Endothelial cell of umbilical vein (primary cell): ENCODE measurements at regions not wholly inside any gene's neighbourhood (a gene's known extent, or its start where the extent isn't known, plus 50 kb on each side); places are given as distances from the start of the nearest gene placed in this dataset.

Experiments used
- BruUV-seq: library from RNA; stranded (reverse); fragments of 400-500 nt; replicated peaks from 2 replicates; lab custom pipeline; 2021; lab: Mats Ljungman, UMichigan
- CTCF ChIA-PET: fragments of 300-600, 350-600 bp; sonication (Branson Sonifier 250); formaldehyde crosslinking; loops from one replicate; lab custom pipeline; 2021; ENCODE audit warnings: antibody characterized with exemption, inconsistent platforms; lab: Charles Lee
- POLR2A ChIA-PET: fragments of 300-600, 350-600 bp; sonication (Branson Sonifier 250); formaldehyde crosslinking; loops from one replicate; lab custom pipeline; 2021; ENCODE audit warnings: antibody characterized with exemption, inconsistent platforms; lab: Charles Lee
- DNase-seq: peaks from one replicate; pipeline ENCODE4 v3.0.0-alpha.2; 2011; ENCODE audit warnings: low read depth, low spot score
- FAIRE-seq: peaks from 2 replicates; lab custom pipeline; 2011; peaks lifted over from hg19 to GRCh38; lab: Jason Lieb, UNC
- H2AFZ ChIP-seq: 2 replicates; pipeline ENCODE4 v1.6.0; 2012; ENCODE audit warnings: low read depth, low read length, control low read depth, inconsistent platforms
- H3K27ac ChIP-seq: 2 replicates; pipeline ENCODE4 v1.5.1; 2011; ENCODE audit warnings: low read depth, mild to moderate bottlenecking, control low read depth, low read length, moderate library complexity; ENCODE audit not compliant: insufficient read depth
- H3K27me3 ChIP-seq, 2 experiments: 2 replicates each; pipeline versions ENCODE4 v1.6.0 to v1.6.1; 2011; ENCODE audit warnings: low read length in 2 of 2, mixed read lengths in 1 of 2; ENCODE audit not compliant: control insufficient read depth in 2 of 2, insufficient read depth in 2 of 2
- H3K36me3 ChIP-seq, 2 experiments: 2 replicates in 1 of 2; 3 replicates in 1 of 2; pipeline ENCODE4 v1.5.1; 2011; ENCODE audit warnings: low read length in 2 of 2, mild to moderate bottlenecking in 1 of 2, moderate library complexity in 1 of 2; ENCODE audit not compliant: control insufficient read depth in 2 of 2, insufficient read depth in 2 of 2; ENCODE audit errors: extremely low read depth in 1 of 2
- H3K4me1 ChIP-seq: 3 replicates; pipeline ENCODE4 v1.5.1; 2011; ENCODE audit warnings: mild to moderate bottlenecking, low read length; ENCODE audit not compliant: control insufficient read depth, insufficient read depth; ENCODE audit errors: extremely low read depth
- H3K4me2 ChIP-seq: 2 replicates; pipeline ENCODE4 v1.6.1; 2011; ENCODE audit warnings: low read length, control low read depth, mixed read lengths; ENCODE audit not compliant: insufficient read depth
- H3K4me3 ChIP-seq, 3 experiments: fragments of 200-600 bp in 1 of 3; sonication (generic), shearing (Covaris generic) in 1 of 3; replicated peaks in 1 of 3; 2 replicates each; pipeline ENCODE4 v1.5.1; 2011 to 2016; ENCODE audit warnings: control low read depth in 3 of 3, low read length in 3 of 3, mild to moderate bottlenecking in 2 of 3, inconsistent platforms in 1 of 3, low read depth in 1 of 3, moderate library complexity in 1 of 3; ENCODE audit not compliant: insufficient read depth in 1 of 3
- H3K79me2 ChIP-seq: 2 replicates; pipeline ENCODE4 v1.6.0; 2012; ENCODE audit warnings: low read length, inconsistent platforms; ENCODE audit not compliant: control insufficient read depth, insufficient read depth
- H3K9ac ChIP-seq: replicated peaks from 2 replicates; pipeline ENCODE3; 2011; ENCODE audit warnings: low read length, control low read depth; ENCODE audit not compliant: insufficient read depth; ENCODE audit errors: extremely low read depth
- H3K9me1 ChIP-seq: replicated peaks from 3 replicates; pipeline ENCODE4 v1.6.0; 2011; ENCODE audit warnings: mild to moderate bottlenecking, low read length; ENCODE audit not compliant: control insufficient read depth, insufficient read depth; ENCODE audit errors: extremely low read depth
- H3K9me3 ChIP-seq: replicated peaks from 2 replicates; pipeline ENCODE4 v1.5.1; 2012; ENCODE audit warnings: low read length, inconsistent platforms; ENCODE audit not compliant: control insufficient read depth, insufficient read depth
- H4K20me1 ChIP-seq: replicated peaks from 2 replicates; pipeline ENCODE3; 2011; ENCODE audit warnings: mild to moderate bottlenecking, low read length; ENCODE audit not compliant: control insufficient read depth, insufficient read depth; ENCODE audit errors: extremely low read depth
- CTCF ChIP-seq, 2 donors: IDR thresholded peaks; 1 replicate in 1 of 2; 2 replicates in 1 of 2; pipeline ENCODE4 v1.5.1; 2011; ENCODE audit warnings: low read length in 2 of 2, mild to moderate bottlenecking in 2 of 2, moderate library complexity in 2 of 2, control low read depth in 1 of 2, inconsistent platforms in 1 of 2, low read depth in 1 of 2; ENCODE audit not compliant: insufficient read depth in 1 of 2; ENCODE audit errors: extremely low read depth in 1 of 2
- FOS ChIP-seq: IDR thresholded peaks from 2 replicates; pipeline ENCODE4 v1.6.1; 2011; ENCODE audit warnings: mild to moderate bottlenecking, low read length, moderate library complexity, borderline replicate concordance; ENCODE audit not compliant: insufficient read depth
- GATA2 ChIP-seq: IDR thresholded peaks from 2 replicates; pipeline ENCODE4 v1.7.0; 2011; ENCODE audit warnings: low read depth, mild to moderate bottlenecking, moderate library complexity, mixed read lengths, low read length; ENCODE audit not compliant: insufficient read length, insufficient read depth
- JUN ChIP-seq: IDR thresholded peaks from 2 replicates; pipeline ENCODE4 v1.6.1; 2011; ENCODE audit warnings: borderline replicate concordance, low read depth; ENCODE audit not compliant: insufficient read length, insufficient read depth
- MAX ChIP-seq: IDR thresholded peaks from 2 replicates; pipeline ENCODE4 v1.6.1; 2011; ENCODE audit not compliant: insufficient read depth, insufficient read length
- MYC ChIP-seq: IDR thresholded peaks from one replicate; pipeline ENCODE4 v1.6.1; 2011; ENCODE audit warnings: mild to moderate bottlenecking, low read depth, low read length
- POLR2A ChIP-seq: IDR thresholded peaks from 2 replicates; pipeline ENCODE4 v1.6.1; 2012; ENCODE audit warnings: low read depth, mild to moderate bottlenecking, control low read depth, low read length
- POLR2AphosphoS5 ChIP-seq: IDR thresholded peaks from 2 replicates; pipeline ENCODE4 v1.6.1; 2012; ENCODE audit warnings: low read depth, mild to moderate bottlenecking, control low read depth, low read length, moderate library complexity; ENCODE audit not compliant: insufficient read depth
- dilution Hi-C: fragments of 300-500 bp; cut with MboI; formaldehyde crosslinking; loops from one replicate; pipeline ENCODE4 v1.15.0; 2019; ENCODE audit warnings: low sequenced_read_pairs; ENCODE audit not compliant: extremely low pct_ligation_motif_present
- intact Hi-C: fragments of 100-400 bp; cut with micrococcal nuclease; formaldehyde crosslinking; loops from one replicate; pipeline ENCODE4 v1.10.0; 2022

GRCh38 chr3:106338582-106339214, 469.9 kb upstream of the CBLB start:
- H3K4me3 ChIP-seq, result no peak overlapping the region
- H3K9me1 ChIP-seq, result no peaks in the 10 kb centered on the region
- intact Hi-C loops, result no loop called here
- H3K79me2 ChIP-seq, result no peaks in the 10 kb centered on the region
- no peak overlapping the region for H2AFZ ChIP-seq
- TF ChIP-seq POLR2A (no peak), CTCF (IDR thresholded peaks at IDR 0.05; ENCODE audit: extremely low read depth in 1 of 2, insufficient read depth in 1 of 2, low read depth in 1 of 2, low read length in 2 of 2) (no peak), FOS (no peak), MYC (no peak), JUN (no peak), MAX (no peak), GATA2 (no peak), POLR2AphosphoS5 (no peak)
- H3K9ac ChIP-seq, result no peak overlapping the region
- no peaks in the 10 kb centered on the region for H3K9me3 ChIP-seq
- H3K36me3 ChIP-seq, result no peaks in the 10 kb centered on the region
- dilution Hi-C loops, result no loop called here
- CTCF ChIA-PET, result no interaction called here
- H3K4me2 ChIP-seq, result no peak overlapping the region
- no peaks in the 10 kb centered on the region for H3K4me1 ChIP-seq
- no peaks in the 10 kb centered on the region for H4K20me1 ChIP-seq
- no peak for DNase-seq
- BruUV-seq, result no TSS peak
- FAIRE-seq, result no peak
- H3K27me3 ChIP-seq, result no peaks in the 10 kb centered on the region
- H3K27ac ChIP-seq, result no peak overlapping the region
- POLR2A ChIA-PET, result no interaction called here
